HepG2 (cell line): ENCODE measurements at regions not wholly inside any gene's neighbourhood (a gene's known extent, or its start where the extent isn't known, plus 50 kb on each side); places are given as distances from the start of the nearest gene placed in this dataset.

ENCODE experiments used
- TAF1 ChIP-seq: sonication (generic); formaldehyde crosslinking; IDR thresholded peaks from 2 replicates; pipeline ENCODE4 v1.4.0; 2020; ENCODE audit warnings: missing genetic modification reagents
- TF ChIP-seq, protein P1 (sequence below): sonication (generic); formaldehyde crosslinking; IDR thresholded peaks from 2 replicates; pipeline ENCODE4 v1.4.0; 2020; ENCODE audit warnings: mild to moderate bottlenecking, missing genetic modification reagents
- TF ChIP-seq, protein P2 (sequence below): sonication (generic); formaldehyde crosslinking; IDR thresholded peaks from 2 replicates; pipeline ENCODE4 v1.4.0; 2020; ENCODE audit warnings: low read depth, mild to moderate bottlenecking, missing genetic modification reagents

DNA sequence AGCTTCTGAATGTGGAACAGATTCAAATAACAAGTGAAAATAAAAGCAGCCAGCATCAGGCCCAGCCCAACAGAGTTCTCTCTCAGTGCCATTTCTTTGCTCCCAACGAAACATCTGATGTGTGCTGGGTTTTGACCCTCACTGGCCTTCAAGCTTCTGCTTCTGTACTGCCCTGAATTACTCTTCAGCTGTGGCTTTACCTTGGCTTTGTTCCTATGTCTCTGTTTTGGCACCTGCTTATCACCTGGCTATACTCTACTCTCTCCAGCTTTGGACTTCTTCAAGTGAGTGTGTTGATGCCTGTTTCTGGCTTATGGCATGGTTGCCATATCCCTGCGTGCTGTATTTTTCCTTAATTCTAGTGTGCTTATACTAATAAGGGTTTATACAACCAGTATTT is 768.3 kb downstream of the SORCS1 start:
- no peak for TF ChIP-seq TAF1 (CRISPR knock-in tag)
- TF ChIP-seq, protein P1, sequence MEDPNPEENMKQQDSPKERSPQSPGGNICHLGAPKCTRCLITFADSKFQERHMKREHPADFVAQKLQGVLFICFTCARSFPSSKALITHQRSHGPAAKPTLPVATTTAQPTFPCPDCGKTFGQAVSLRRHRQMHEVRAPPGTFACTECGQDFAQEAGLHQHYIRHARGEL (CRISPR knock-in tag), result no peak
- TF ChIP-seq, protein P2, sequence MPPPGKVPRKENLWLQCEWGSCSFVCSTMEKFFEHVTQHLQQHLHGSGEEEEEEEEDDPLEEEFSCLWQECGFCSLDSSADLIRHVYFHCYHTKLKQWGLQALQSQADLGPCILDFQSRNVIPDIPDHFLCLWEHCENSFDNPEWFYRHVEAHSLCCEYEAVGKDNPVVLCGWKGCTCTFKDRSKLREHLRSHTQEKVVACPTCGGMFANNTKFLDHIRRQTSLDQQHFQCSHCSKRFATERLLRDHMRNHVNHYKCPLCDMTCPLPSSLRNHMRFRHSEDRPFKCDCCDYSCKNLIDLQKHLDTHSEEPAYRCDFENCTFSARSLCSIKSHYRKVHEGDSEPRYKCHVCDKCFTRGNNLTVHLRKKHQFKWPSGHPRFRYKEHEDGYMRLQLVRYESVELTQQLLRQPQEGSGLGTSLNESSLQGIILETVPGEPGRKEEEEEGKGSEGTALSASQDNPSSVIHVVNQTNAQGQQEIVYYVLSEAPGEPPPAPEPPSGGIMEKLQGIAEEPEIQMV (CRISPR knock-in tag), result no peak
